ENCODE measurements at regions not wholly inside any gene's neighbourhood (a gene's known extent, or its start where the extent isn't known, plus 50 kb on each side); places are given as distances from the start of the nearest gene placed in this dataset.

DNA sequence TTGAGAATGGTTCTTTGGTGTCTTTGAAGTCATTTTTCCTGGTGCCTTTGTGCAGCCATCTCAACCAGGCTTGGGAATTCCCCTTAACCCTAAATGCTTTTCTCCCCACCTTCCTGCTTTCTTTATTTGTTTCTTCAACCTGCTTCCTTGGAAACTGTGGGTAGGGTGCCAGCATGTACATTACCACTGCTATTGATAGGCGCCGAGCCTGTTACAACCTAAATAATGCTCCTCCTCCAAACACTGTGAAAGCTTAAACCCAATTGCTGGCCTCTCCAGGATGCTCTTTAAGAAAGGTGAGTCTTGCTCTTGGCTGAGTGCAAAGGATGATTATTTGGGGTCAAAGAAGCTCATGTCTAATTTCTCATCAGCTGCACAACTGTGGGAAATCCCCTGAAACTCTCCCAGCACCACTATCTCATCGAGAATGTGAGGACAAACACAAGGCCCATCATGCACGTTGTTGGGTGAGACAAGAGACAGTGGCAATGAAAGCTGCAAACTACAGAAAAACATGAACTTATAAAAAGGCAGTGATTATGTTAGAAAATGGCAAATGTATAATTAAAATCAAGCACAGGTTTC is 285.5 kb upstream of the IGFBP3 start:
- Histone ChIP-seq H3K9ac (ENCODE audit: low read depth, low read length, poor library complexity, severe bottlenecking) (no peak overlapping the region), H3K27me3 (ENCODE audit: insufficient read depth, low read length, poor library complexity, severe bottlenecking) (no peaks in the 10 kb centered on the region), H3K4me1 (ENCODE audit: insufficient read depth, low read length, poor library complexity, severe bottlenecking) (no peaks in the 10 kb centered on the region), H3K79me2 (ENCODE audit: insufficient read depth, low read length) (no peaks in the 10 kb centered on the region), H2AFZ (ENCODE audit: low read length) (no peak overlapping the region), H3F3A (ENCODE audit: low read depth) (no peaks in the 10 kb centered on the region), H3K4me3 (ENCODE audit: low read length, poor library complexity, severe bottlenecking) (no peak overlapping the region), H4K20me1 (ENCODE audit: insufficient read depth, low read length, poor library complexity, severe bottlenecking) (no peaks in the 10 kb centered on the region), H3K4me2 (ENCODE audit: low read depth, low read length, poor library complexity, severe bottlenecking) (no peak overlapping the region), H3K9me3 (ENCODE audit: insufficient read depth, low read depth, low read length) (no peaks in the 10 kb centered on the region; the same call in 1 of the 2 replicates), H3K9me2 (replicated peaks; ENCODE audit: low read depth, low read length) (no peaks in the 10 kb centered on the region), H3K36me3 (ENCODE audit: insufficient read depth, low read length) (no peaks in the 10 kb centered on the region)
- TF ChIP-seq, protein P1, sequence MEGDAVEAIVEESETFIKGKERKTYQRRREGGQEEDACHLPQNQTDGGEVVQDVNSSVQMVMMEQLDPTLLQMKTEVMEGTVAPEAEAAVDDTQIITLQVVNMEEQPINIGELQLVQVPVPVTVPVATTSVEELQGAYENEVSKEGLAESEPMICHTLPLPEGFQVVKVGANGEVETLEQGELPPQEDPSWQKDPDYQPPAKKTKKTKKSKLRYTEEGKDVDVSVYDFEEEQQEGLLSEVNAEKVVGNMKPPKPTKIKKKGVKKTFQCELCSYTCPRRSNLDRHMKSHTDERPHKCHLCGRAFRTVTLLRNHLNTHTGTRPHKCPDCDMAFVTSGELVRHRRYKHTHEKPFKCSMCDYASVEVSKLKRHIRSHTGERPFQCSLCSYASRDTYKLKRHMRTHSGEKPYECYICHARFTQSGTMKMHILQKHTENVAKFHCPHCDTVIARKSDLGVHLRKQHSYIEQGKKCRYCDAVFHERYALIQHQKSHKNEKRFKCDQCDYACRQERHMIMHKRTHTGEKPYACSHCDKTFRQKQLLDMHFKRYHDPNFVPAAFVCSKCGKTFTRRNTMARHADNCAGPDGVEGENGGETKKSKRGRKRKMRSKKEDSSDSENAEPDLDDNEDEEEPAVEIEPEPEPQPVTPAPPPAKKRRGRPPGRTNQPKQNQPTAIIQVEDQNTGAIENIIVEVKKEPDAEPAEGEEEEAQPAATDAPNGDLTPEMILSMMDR (conservative IDR thresholded peaks at IDR 0.05; ENCODE audit: low read length), result no peak
- TF ChIP-seq EZH2phosphoT487 (IDR thresholded peaks at IDR 0.05; ENCODE audit: borderline replicate concordance), result no peak

DNA sequence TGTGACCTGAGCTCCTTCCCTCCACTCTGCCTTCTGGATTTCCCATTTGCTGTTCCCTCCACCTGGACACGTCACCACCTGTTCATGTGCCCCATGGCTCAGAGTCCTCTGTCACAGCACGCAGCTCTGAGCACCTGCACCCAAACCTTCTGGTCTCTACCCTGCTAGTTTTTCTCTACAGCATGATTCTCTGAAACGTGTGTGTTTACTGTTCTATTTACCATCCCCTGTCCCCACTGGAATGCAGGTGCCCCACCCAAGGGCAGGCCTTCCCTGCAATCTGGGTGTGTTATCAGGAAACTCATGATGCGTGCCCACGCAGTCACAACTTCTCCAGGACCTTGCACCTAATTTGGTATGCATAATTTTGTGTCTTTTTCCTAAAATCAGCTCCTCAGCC is 284.4 kb upstream of the IGFBP3 start:
- TF ChIP-seq, protein P1 (conservative IDR thresholded peaks at IDR 0.05; ENCODE audit: low read length), result no peak
- TF ChIP-seq EZH2phosphoT487 (IDR thresholded peaks at IDR 0.05; ENCODE audit: borderline replicate concordance), result no peak
- Histone ChIP-seq H3K9ac (ENCODE audit: low read depth, low read length, poor library complexity, severe bottlenecking) (no peak overlapping the region), H3K9me3 (ENCODE audit: insufficient read depth, low read depth, low read length) (no peaks in the 10 kb centered on the region), H2AFZ (ENCODE audit: low read length) (no peak overlapping the region), H3K4me3 (ENCODE audit: low read length, poor library complexity, severe bottlenecking) (no peak overlapping the region), H3K4me1 (ENCODE audit: insufficient read depth, low read length, poor library complexity, severe bottlenecking) (no peaks in the 10 kb centered on the region), H3K36me3 (ENCODE audit: insufficient read depth, low read length) (no peaks in the 10 kb centered on the region), H3K27me3 (ENCODE audit: insufficient read depth, low read length, poor library complexity, severe bottlenecking) (no peaks in the 10 kb centered on the region), H3F3A (ENCODE audit: low read depth) (no peaks in the 10 kb centered on the region), H4K20me1 (ENCODE audit: insufficient read depth, low read length, poor library complexity, severe bottlenecking) (no peaks in the 10 kb centered on the region), H3K9me2 (replicated peaks; ENCODE audit: low read depth, low read length) (no peaks in the 10 kb centered on the region), H3K4me2 (ENCODE audit: low read depth, low read length, poor library complexity, severe bottlenecking) (no peak overlapping the region), H3K79me2 (ENCODE audit: insufficient read depth, low read length) (no peaks in the 10 kb centered on the region)

GRCh38 chr7:46203926-46204325 is 282.9 kb upstream of the IGFBP3 start:
- no peaks in the 10 kb centered on the region for H3K27me3 ChIP-seq (ENCODE audit: insufficient read depth, low read length, poor library complexity, severe bottlenecking)
- no peaks in the 10 kb centered on the region for H3K36me3 ChIP-seq (ENCODE audit: insufficient read depth, low read length)
- no peaks in the 10 kb centered on the region for H3K9me2 ChIP-seq (replicated peaks; ENCODE audit: low read depth, low read length)
- H3K4me3 ChIP-seq (ENCODE audit: low read length, poor library complexity, severe bottlenecking), result no peak overlapping the region
- no peak overlapping the region for H2AFZ ChIP-seq (ENCODE audit: low read length)
- TF ChIP-seq, protein P1 (conservative IDR thresholded peaks at IDR 0.05; ENCODE audit: low read length), result no peak
- no peak for TF ChIP-seq EZH2phosphoT487 (IDR thresholded peaks at IDR 0.05; ENCODE audit: borderline replicate concordance)
- H3K4me1 ChIP-seq (ENCODE audit: insufficient read depth, low read length, poor library complexity, severe bottlenecking), result no peaks in the 10 kb centered on the region
- H4K20me1 ChIP-seq (ENCODE audit: insufficient read depth, low read length, poor library complexity, severe bottlenecking), result no peaks in the 10 kb centered on the region
- H3K4me2 ChIP-seq (ENCODE audit: low read depth, low read length, poor library complexity, severe bottlenecking), result no peak overlapping the region
- H3K79me2 ChIP-seq (ENCODE audit: insufficient read depth, low read length), result no peaks in the 10 kb centered on the region
- no peaks in the 10 kb centered on the region for H3F3A ChIP-seq (ENCODE audit: low read depth)
- no peaks in the 10 kb centered on the region for H3K9me3 ChIP-seq (ENCODE audit: insufficient read depth, low read depth, low read length)
- H3K9ac ChIP-seq (ENCODE audit: low read depth, low read length, poor library complexity, severe bottlenecking), result no peak overlapping the region
